ENCODE measurements at regions not wholly inside any gene's neighbourhood (a gene's known extent, or its start where the extent isn't known, plus 50 kb on each side); places are given as distances from the start of the nearest gene placed in this dataset.

- Histone ChIP-seq H3K4me3 (ENCODE audit: low read depth, low read length) (no peak overlapping the region), H3K27ac (no peak overlapping the region), H3K9me3 (ENCODE audit: severe bottlenecking) (no peaks in the 10 kb centered on the region), H3K36me3 (no peaks in the 10 kb centered on the region), H3K27me3 (ENCODE audit: insufficient read depth, low read depth, severe bottlenecking) (no peaks in the 10 kb centered on the region)
- no peak for DNase-seq
- TF ChIP-seq, protein P1, sequence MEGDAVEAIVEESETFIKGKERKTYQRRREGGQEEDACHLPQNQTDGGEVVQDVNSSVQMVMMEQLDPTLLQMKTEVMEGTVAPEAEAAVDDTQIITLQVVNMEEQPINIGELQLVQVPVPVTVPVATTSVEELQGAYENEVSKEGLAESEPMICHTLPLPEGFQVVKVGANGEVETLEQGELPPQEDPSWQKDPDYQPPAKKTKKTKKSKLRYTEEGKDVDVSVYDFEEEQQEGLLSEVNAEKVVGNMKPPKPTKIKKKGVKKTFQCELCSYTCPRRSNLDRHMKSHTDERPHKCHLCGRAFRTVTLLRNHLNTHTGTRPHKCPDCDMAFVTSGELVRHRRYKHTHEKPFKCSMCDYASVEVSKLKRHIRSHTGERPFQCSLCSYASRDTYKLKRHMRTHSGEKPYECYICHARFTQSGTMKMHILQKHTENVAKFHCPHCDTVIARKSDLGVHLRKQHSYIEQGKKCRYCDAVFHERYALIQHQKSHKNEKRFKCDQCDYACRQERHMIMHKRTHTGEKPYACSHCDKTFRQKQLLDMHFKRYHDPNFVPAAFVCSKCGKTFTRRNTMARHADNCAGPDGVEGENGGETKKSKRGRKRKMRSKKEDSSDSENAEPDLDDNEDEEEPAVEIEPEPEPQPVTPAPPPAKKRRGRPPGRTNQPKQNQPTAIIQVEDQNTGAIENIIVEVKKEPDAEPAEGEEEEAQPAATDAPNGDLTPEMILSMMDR (IDR thresholded peaks at IDR 0.05; ENCODE audit: low read depth, low read length), result no peak
Measured at GRCh38 chr2:61712060-61712459, 141.8 kb downstream of the FAM161A start.

DNA sequence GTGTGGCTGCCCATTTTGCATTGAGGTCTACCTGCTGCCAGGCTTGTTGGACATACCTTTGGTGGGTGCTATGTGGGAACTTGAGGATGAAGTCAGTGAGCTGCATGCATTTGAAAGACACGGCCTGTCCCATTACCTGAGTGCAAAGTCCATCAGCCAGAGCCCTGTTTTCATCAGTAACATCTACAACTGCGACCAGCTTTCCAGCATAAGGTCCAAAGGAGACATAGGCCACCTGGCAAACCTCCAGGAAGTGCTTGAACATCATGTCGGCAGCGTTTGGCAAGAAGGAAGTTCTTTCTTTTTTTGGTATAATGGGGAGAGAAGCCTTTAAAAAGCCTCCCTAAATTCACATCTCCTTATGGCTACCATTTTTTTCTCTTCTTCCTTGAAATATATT lies 143.1 kb downstream of the FAM161A start:
- Histone ChIP-seq H3K27me3 (ENCODE audit: insufficient read depth, low read depth, severe bottlenecking) (no peaks in the 10 kb centered on the region), H3K36me3 (no peaks in the 10 kb centered on the region), H3K27ac (no peak overlapping the region), H3K9me3 (ENCODE audit: severe bottlenecking) (no peaks in the 10 kb centered on the region), H3K4me3 (ENCODE audit: low read depth, low read length) (no peak overlapping the region)
- DNase-seq, result no peak
- TF ChIP-seq, protein P1 (IDR thresholded peaks at IDR 0.05; ENCODE audit: low read depth, low read length), result no peak

GRCh38 chr2:61707984-61708852 lies 145.6 kb downstream of the FAM161A start:
- no peak overlapping the region for H3K27ac ChIP-seq
- no peaks in the 10 kb centered on the region for H3K27me3 ChIP-seq (ENCODE audit: insufficient read depth, low read depth, severe bottlenecking)
- no peak overlapping the region for H3K4me3 ChIP-seq (ENCODE audit: low read depth, low read length)
- TF ChIP-seq, protein P1 (IDR thresholded peaks at IDR 0.05; ENCODE audit: low read depth, low read length), result no peak
- no peaks in the 10 kb centered on the region for H3K36me3 ChIP-seq
- no peaks in the 10 kb centered on the region for H3K9me3 ChIP-seq (ENCODE audit: severe bottlenecking)
- peak; percentile 54 for DNase-seq

GRCh38 chr2:61705625-61706024 lies 148.2 kb downstream of the FAM161A start:
- Histone ChIP-seq H3K36me3 (no peaks in the 10 kb centered on the region), H3K9me3 (ENCODE audit: severe bottlenecking) (no peaks in the 10 kb centered on the region), H3K27ac (no peak overlapping the region), H3K4me3 (ENCODE audit: low read depth, low read length) (no peak overlapping the region), H3K27me3 (ENCODE audit: insufficient read depth, low read depth, severe bottlenecking) (no peaks in the 10 kb centered on the region)
- TF ChIP-seq, protein P1 (IDR thresholded peaks at IDR 0.05; ENCODE audit: low read depth, low read length), result no peak
- DNase-seq, result peak; percentile 24

DNA sequence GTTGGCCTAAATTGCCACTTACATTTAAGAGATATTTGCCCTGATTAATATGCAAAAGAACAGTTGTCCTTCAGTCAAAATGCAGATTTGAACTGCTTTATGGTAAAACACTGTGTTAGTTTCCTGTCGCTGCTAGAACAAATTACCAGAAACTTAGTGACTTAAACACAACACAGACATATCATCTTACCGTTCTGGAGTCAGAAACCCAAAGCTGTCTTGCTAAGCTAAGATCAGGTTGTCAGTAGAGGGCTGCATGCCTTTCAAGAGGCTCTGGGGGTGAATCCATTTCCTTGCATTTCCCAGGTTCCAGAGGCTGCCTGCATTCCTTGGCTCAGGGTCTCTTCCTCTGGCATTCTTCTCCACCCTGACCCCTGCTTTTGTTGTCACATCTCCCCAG lies 149.5 kb downstream of the FAM161A start:
- H3K27me3 ChIP-seq (ENCODE audit: insufficient read depth, low read depth, severe bottlenecking), result no peaks in the 10 kb centered on the region
- no peaks in the 10 kb centered on the region for H3K36me3 ChIP-seq
- TF ChIP-seq, protein P1 (IDR thresholded peaks at IDR 0.05; ENCODE audit: low read depth, low read length), result no peak
- H3K4me3 ChIP-seq (ENCODE audit: low read depth, low read length), result no peak overlapping the region
- H3K9me3 ChIP-seq (ENCODE audit: severe bottlenecking), result no peaks in the 10 kb centered on the region
- no peak overlapping the region for H3K27ac ChIP-seq
- no peak for DNase-seq

- Histone ChIP-seq H3K27me3 (ENCODE audit: insufficient read depth, low read depth, severe bottlenecking) (no peaks in the 10 kb centered on the region), H3K36me3 (no peaks in the 10 kb centered on the region), H3K9me3 (ENCODE audit: severe bottlenecking) (no peaks in the 10 kb centered on the region), H3K27ac (no peak overlapping the region), H3K4me3 (ENCODE audit: low read depth, low read length) (no peak overlapping the region)
- TF ChIP-seq, protein P1 (IDR thresholded peaks at IDR 0.05; ENCODE audit: low read depth, low read length), result no peak
- no peak for DNase-seq
Measured at GRCh38 chr2:61702088-61702467, 151.8 kb downstream of the FAM161A start.
